NCI-H1694 (cell line): ENCODE measurements at regions not wholly inside any gene's neighbourhood (a gene's known extent, or its start where the extent isn't known, plus 50 kb on each side); places are given as distances from the start of the nearest gene placed in this dataset.
"Not testable (repeated sequence)": the region's sequence is repeated elsewhere in the genome, so short reads cannot be mapped to it uniquely, and the experiment has no call there.

ENCODE experiments used
- DNase-seq: peaks from one replicate; lab custom pipeline; 2025; lab: John Stamatoyannopoulos, UW

DNA sequence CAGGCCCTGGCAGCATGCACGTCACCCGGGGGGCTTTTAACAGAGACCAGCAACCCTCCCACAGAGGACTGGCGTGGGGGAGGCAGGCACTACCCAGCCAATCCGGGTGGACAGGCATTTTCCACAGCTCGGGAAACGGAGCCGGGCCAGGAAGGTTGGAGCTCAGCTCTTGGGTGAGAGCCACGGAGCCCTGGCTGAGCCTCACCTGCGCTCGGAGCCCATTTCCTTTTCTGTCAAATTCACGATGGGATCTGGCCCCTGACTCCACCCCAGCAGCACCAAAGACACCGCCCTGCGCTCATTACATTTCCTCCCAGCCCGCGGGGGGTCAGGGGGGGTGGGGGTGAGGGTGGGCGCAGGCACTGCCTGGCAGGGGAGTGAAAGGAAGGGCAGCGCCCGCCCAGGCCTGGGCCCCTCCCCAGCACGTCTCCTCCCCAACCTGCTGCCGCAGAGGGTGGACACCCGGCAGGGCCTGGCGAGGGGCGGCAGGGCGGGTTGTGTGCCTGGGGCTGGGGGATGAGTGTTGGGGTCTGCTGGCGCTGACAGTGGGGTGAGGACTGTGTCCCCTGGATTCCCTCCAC lies 145.4 kb downstream of the LAT start:
- not testable (repeated sequence) for DNase-seq

DNA sequence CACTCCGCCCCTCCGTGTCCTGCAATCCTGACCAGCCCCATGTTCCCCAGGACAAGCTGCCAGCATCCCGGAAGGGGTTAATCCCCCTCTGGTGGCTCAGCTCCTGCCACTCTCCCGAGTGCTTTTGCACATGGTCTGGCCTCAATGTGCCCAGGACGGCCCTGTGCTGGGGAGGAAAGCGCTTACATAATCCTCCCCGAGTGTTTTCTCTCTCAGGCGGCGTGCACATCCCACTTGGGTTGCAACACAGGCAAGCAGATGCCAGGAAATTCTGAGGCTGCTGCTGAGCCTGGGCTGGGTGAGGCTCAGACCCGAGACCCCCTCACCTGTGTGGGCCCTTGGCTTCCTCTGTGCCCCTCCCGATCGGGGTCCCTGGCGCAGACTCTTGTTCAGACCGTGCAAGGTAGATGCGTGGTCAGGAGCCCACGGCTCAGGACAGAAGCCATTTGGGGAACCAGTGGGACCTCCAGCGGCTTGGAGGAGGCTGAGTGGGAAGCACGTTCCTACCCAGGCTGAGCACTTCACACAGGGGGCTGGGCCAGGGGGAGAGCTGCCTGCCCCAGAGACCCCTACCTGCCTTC lies 144.7 kb downstream of the LAT start:
- not testable (repeated sequence) for DNase-seq

DNA sequence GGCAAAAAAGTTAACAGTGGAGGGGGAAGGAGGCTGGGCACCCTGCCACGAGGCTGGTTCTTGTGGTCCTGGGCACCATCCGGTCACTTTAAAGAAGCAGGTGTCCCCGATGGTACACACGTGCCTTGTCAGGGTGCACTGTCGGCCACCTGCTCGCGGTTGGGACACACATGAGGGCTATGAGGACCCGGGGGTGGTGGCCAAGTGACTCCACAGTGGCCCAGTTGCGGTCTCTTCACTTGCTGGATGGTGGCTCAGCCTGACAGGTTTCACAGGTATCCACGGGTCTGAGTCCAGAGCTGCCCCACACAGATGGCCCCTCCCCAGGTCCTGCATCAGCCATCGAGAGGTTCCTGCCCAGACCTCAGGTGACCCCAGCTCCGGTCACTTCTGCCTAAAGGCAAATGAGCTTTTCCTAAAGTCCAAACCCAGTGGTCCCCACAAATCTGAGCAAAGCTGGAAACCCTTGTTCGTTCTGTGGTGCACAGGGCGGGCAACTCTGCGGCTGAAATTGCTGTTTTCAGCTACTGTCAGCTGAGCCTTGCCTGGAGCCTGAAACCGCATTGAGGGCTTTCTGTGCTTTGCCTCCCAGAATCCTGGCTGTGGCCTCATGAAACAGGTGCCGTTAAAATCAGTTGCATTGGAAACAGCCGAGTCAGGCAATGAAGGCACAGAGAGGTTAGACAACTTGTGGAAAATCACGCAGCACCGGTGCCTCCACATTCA lies 144.0 kb downstream of the LAT start:
- not testable (repeated sequence) for DNase-seq

DNA sequence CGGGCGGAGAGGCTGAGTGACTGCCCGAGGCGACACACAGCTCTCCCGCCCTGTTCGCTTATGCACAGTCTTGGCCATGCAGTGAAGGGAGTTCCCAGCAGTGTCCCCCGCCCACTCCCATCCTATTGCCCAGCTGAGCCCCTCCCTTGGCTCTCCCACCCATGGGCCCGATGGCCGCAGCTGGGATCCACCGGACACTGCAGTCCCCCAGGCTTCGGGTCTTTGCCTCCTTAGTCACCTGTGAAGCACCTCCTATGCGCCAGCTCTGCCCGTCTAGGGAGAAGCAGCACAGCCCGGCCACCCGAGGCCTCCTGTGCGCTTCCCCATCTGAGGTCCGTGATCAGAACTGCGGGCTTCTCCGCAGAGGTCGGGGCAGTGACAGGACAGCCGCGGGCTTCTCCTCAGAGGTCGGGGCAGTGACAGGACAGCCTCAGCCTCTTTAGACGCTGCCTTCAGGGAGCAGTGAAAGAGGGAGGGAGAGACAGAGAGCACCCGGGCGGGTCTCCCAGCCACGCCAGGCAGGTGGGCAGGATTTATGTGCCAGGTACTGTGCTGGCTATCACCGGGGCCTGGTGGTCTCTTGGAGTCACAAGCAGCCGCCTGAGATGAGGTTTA lies 143.1 kb downstream of the LAT start:
- not testable (repeated sequence) for DNase-seq

DNA sequence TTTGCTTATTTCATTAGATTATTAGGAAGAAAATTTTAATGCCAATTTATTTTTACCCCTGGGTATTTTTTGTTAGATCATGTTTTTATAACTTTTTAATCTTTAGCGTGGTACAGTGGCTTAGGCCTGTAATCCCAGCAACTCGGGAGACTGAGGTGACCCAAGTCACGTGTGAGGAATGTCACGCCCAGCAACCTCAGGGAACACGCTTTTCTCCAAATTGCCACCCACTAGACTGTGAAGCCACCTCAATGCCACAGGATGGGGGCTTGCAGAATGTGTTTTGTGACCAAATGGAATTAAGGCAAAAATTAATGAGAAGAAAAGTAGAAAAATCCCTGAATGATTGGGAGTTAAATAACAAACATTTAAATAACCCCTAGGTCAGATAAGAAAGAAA lies 141.8 kb downstream of the LAT start:
- DNase-seq: no peak

DNA sequence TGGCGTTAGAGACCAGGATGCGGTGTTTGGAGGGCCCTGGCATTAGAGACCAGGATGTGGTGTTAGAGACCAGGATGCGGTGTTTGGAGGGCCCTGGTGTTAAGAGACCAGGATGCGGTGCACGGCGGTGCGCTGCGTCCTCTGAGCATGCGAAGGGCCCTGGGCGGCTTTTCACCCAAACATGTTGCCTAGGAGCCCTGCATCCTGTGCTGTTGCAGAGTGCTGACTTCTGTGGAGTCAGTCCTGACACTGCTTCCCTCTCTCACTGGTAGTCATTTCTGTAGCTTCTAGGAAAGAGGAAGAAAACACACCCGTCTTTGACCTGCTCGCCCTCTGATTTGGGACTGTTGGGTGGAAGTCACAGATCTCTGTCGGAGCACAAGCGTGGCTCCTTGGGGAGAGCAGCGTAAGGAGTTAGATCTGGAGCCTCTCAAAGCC lies 141.2 kb downstream of the LAT start:
- no peak for DNase-seq

DNA sequence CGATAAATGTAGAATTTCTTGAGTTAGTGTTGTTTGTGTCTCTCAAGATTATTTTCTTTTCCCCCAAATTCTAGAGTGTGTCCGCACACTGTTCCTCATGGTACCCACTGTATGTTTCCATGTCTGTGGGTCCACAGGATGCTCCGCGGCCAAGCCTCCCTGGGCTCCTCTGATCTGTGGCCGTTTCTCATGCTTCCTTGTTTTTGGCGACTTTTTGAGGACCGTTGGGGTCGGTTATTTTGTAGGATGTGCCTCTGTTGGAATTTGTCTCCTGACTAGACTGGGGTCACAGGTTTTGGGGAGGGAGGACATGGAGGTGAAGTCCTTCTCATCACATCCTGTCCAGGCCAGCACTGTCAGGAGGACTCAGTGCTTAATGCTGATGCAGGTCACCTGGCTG lies 140.0 kb downstream of the LAT start:
- no peak for DNase-seq

DNA sequence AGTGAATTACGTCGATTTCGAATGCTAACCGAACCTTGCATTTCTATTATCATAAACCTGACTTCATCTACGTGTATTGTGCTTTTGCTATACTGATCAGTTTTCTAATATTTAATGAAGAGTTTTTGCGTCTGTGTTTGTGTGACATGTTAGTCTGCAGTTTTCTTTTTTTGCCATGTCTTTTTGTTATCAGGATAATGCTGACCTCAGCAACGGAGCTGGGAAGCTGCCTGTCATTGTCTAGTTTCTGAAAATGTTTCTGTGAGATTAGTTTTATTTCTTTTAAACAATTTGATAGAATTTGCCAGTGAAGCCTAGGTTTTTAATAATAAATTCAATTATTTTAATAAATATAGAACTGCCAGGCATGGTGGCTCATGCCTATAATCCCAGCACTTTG lies 139.3 kb downstream of the LAT start:
- not testable (repeated sequence) for DNase-seq

DNA sequence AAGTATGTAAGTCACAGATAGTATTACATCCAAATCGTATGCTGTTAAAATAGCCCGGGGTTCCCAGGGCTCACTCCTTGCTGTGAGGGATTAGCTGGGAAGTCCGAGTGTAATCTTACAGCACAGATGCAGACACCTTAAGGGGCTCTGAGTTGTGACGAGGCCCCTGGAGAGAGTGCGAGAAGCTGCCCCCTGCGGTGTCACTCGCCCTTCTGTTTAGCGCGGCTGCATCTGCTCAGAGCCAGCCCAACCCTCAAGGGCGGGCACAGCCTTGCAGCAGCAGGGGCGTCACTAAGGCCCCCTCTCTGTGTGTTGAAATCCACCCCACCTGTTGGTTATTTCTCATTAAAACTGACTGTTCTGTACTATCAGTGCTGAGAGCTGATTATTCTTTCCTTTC lies 135.8 kb downstream of the LAT start:
- not testable (repeated sequence) for DNase-seq

DNA sequence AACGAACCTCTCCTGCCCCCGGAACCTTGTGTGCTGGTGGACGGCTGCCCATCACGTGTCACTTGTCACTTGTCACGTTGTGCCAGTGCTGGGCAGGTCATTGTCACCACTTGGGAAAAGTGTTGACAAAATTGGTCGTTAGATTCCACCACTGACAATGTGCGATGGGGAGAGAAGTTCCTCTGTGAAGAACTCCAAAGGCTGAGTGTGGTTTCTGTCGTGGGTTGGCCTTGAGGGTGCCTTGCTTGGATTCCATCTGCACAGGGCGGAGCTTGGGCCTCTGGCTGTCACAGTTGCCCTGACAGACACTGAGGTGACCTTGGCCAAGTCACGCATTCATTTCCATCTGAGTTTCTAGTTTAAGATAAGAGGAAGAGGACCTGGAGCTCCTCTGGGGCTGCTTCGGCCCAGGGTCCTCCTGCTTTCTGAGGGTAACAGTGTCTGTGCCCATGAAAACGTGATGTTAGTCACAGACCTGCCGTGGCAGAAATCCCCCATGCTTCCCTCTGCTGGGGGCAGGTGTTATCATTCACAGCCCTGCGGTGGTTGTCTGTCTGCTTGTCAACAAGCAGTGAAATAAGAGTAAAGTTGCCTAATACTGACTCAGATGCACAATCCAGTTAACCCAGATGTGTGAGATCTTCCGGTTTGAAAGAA lies 133.6 kb downstream of the LAT start:
- not testable (repeated sequence) for DNase-seq

DNA sequence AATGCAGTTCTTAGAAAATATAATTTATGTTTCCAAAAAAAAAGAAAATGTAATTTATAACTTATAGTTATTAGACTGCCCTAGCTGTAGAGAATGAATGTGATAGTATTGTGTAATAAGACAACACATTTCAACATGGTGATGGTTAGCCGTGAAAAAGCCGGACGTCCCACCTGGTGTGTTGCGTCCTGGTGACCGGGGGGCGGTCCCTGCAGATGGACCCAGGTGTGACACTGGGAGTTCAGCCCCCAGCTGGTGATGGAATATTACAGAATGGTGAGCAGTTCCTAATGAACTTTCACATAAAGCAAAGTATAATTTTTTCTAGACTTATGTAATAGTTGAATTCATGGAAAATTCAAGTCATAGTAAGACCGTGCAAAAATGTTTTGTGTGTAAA lies 132.8 kb downstream of the LAT start:
- DNase-seq: no peak

DNA sequence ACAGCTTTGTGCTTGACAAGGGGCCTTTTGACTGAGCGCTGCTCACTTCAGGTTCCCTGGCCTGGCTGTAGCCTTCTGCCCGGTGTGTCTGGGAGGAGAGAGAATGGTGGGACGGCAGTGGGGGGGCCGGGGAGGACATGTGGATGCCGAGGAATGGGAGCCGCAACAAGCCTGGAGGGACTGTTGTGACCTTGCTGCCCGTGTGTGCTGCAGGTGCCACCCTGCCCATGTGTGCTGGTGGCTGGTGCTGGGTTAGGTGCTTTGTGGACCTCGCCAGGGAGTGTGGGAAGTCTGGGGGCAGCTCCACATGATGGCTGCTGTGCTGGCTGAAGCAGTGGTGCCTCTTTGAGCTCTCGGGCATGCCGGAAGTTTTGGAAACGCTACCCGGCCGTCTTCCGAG lies 132.1 kb downstream of the LAT start:
- no peak for DNase-seq

DNA sequence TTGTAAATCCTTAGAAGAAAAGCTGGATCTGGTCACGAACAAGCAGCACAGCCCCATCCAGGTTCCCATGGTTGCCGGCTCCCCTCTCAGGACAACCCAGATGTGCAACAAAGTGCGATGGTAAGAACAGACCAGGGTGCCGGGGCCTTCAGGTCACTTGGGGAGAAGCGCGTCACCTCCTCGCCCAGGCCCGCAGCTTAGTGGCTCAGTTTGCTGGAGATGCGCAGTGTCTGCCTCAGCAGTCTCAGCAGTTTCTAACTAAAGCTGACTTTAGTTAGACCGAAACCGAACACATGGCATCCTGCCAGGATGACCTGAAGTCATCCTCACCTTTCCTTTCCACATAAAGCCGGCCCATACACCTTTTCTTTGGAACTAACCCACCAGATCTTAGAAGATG lies 131.4 kb downstream of the LAT start:
- not testable (repeated sequence) for DNase-seq

DNA sequence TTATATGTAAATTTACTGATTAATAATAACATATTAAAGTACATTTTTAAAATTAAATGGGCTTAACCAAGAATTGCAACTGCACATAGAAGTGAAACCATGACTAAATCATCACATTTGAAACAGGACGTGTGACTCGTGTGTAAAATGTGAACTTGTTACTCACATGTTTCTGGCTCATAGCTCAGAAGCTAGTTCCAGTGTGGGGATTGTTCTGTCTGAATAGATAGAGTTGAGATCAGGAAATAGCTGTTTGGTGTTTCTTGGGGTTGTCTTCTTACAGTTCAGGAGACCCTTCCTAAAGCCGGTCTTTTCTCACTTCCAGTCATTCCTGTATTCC lies 130.9 kb downstream of the LAT start:
- DNase-seq: not testable (repeated sequence)

DNA sequence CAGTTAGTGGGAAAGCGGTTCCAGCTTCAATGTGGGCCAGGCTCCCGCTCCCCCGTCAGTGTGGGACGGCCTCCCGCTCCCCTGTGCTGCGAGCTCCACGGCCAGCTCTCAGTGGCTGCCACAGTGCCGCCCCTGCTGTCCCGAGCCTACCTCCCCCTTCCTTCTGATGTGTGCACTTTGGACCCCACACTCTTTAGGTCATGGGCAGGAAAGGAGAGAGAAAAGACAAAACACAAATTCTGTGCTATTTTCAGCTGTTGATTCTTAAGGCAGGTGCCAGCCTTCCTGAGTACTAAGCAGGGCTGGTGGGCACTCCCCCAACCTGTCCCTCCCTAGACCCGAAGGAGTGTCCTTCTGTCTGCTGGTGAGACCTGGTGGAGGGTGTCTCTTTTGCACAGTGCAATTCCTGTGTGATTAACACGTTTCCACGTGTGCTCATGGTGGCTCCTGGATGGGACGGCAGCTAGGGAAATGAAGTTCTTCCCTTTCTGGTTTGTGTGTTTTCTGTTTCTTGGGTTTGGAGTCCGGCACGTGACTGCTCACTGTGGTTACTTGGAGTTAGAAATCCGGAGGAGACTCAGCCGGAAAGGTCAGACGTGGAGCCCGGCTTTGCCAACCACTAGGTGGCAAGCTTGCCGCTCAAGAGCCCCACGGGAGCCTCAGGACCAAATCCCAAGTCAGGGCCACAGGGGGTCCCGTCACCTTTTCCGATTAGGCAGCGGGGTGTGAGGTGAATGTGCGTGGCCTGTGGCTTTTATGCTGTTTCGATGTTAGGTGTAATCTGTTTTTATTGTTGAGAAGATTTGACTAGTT lies 130.3 kb downstream of the LAT start:
- DNase-seq: not testable (repeated sequence)

DNA sequence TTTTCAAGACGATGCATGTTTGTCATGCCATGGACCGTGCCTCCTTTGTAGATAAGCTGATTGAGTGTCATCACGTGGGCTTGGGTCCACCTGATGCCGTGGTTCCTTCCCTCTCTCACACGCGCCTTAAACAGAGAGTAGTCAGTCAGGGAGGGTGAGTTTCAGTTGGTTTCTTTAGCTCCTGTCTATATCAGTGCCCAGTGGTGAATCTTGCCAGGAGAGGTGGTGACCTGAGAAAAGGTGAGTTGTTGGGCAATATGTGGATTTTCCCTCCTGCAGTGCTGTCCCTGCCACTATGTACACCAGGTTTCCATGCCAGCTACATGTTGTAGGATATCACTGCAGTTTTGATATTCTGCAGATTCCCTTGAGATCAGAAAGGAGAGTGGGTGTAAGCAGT lies 129.7 kb downstream of the LAT start:
- no peak for DNase-seq

DNA sequence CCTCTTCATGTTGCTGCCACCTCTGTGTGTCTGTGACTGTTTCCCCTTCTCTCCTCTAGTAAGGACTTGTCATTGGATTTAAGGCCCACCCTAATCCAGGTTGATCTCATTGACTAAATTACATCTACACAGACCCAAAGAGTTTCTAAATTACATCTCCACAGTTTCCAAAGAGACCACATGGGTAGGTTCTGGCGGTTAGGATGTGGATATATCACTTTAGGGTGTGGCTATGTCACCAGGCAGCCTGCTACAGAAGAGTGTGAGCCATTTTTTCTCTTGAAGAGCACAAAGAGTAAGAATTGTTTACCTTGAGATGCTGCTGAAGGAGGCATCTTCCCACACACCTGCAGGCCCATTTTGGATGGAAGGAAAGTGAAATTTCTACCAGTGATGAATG lies 128.6 kb downstream of the LAT start:
- DNase-seq: not testable (repeated sequence)

DNA sequence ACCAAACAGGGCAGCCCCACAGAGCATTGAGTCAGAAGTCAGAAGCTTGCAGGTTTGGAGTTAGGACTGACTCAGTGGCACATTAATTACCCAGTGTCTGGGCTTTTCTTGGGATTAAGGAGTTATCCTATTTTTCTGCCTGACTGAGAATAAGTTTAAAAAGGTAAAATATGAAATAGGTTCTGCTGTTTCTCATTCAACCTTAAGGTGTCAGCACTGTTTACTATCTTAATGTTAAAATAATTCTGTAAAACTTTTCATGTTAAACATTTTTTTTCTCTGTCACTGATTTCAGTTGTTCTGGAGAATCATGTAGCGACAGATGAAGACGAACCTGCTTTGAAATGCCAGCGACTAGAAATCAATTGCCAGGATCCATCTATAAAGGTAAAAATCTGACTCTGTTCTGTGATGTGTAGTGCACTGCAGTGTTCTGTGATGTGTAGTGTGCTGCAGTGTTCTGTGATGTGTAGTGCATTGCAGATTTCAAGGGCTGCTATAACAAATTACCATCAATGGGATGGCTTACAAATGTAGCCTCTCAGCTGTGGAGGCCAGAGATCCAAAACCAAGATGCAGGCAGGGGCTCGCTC lies 128.0 kb downstream of the LAT start:
- no peak for DNase-seq

DNA sequence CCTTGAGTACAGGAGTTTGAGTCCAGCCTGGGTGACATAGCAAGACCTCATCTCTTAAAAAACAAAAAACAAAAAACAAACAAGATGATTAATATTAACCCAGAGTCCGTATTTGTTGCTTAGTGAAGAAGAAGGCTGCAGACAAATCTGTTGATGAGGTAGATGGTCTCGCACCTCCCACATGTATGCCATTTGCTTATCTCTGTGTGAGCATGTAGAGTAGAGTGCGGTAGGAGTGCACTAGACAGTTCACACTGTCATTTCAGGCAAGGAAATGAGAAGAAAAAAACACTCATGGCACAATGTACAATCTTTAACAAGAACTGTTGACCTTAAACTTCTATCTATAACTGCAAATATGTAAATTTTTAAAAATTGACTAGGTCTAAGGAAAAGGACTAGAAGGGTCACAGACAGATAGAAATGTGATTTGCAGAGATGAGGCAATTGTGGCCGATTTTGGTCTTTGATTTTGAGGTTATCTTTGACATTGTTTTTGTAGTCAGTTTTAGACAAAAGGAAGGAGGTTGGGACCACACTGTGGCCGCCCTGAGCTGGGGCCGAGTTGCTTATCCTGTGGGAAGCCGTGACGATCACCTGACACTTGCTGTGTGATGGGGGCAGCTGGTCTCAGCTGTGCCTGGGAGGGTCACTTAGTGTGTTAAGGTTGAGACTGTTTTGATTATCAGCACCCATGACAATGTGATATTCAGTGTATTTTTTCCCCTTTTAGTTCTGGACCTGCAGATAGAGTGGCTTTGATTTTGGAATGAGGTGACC lies 127.2 kb downstream of the LAT start:
- DNase-seq: not testable (repeated sequence)

DNA sequence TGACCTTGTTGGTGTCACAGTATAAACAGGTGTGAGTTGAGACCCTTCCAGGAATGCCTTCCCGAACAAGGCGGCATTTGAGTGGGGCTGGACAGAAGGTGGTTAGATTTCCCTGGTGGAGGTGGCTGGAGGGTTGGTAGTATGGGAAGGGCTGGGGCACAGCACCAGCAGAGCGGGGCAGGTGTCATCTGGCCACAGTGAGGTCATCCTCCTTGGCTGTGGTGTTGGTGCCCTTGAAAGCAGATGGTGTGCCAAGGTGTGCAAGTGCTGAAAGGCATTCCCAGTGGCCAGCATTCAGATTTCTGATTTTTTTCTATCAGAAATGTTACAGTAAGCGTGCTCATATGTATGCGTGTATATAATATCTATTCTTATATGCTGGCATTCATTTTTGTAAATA lies 126.6 kb downstream of the LAT start:
- DNase-seq: no peak
